GM06990 (cell line): ENCODE measurements at regions not wholly inside any gene's neighbourhood (a gene's known extent, or its start where the extent isn't known, plus 50 kb on each side); places are given as distances from the start of the nearest gene placed in this dataset.

Experiments used
- DNase-seq: peaks from one replicate; pipeline ENCODE4 v3.0.0-alpha.2; 2011; ENCODE audit not compliant: insufficient read length; ENCODE audit errors: extremely low read depth
- H3K27me3 ChIP-seq: replicated peaks from 2 replicates; pipeline ENCODE4 v1.6.0; 2011; ENCODE audit warnings: low read length; ENCODE audit not compliant: control insufficient read depth, insufficient read depth
- H3K36me3 ChIP-seq: 2 replicates; pipeline ENCODE4 v1.5.1; 2011; ENCODE audit warnings: low read length; ENCODE audit not compliant: control insufficient read depth, insufficient read depth
- H3K4me3 ChIP-seq: replicated peaks from 2 replicates; pipeline ENCODE4 v1.5.1; 2011; ENCODE audit warnings: low read depth, mild to moderate bottlenecking, control low read depth, low read length
- CTCF ChIP-seq: IDR thresholded peaks from 2 replicates; pipeline ENCODE4 v1.5.1; 2011; ENCODE audit warnings: low read length, control low read depth, mild to moderate bottlenecking, inconsistent platforms; ENCODE audit not compliant: insufficient read depth, poor library complexity, severe bottlenecking

DNA sequence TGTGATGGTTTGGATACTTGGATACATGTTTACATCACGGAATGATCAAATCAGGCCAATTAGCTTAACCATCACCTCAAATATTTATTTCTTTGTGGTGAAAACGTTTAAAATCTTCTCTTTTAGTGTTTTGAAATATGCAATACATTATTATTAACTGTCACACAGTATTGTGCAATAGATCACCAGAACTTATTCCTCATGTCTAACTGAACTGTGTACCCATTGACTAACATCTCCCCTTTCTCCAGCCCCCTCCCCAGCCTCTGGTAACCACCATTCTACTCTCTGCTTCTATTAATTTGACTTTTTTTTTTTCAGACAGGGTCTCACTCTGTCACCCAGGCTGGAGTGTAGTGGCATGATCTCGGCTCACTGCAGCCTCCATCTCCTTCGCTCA is 471.9 kb downstream of the BCOR start:
- Histone ChIP-seq H3K4me3 (no peak overlapping the region), H3K36me3 (no peaks in the 10 kb centered on the region), H3K27me3 (no peaks in the 10 kb centered on the region)
- no peak for DNase-seq
- no peak for TF ChIP-seq CTCF

- H3K4me3 ChIP-seq, result no peak overlapping the region
- DNase-seq, result no peak
- H3K27me3 ChIP-seq, result no peaks in the 10 kb centered on the region
- H3K36me3 ChIP-seq, result no peaks in the 10 kb centered on the region
- TF ChIP-seq CTCF, result no peak
Observed at GRCh38 chrX:39626749-39627148, 471.0 kb downstream of the BCOR start.

DNA sequence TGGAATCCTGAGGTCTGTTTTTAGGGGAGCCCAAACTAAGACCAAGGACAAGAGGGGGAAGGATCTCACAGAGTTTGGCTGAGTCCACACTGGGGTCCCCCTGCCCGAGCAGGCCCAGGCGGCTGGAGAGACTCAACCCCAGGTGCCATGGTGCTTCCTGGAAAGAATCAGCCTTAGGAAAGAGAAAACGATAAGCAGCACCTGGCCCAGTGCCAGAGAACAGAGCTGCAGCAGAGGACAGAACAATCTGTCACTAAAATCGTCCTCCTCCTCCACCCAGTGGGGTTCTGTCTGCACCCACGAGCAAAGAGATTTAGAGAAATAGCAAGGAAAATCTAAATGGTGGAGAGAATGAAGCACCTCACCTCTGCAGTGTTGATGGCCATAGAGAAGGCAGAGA is 470.5 kb downstream of the BCOR start:
- no peak for TF ChIP-seq CTCF
- DNase-seq, result no peak
- Histone ChIP-seq H3K27me3 (no peaks in the 10 kb centered on the region), H3K4me3 (no peak overlapping the region), H3K36me3 (no peaks in the 10 kb centered on the region)

- no peaks in the 10 kb centered on the region for H3K36me3 ChIP-seq
- no peak for DNase-seq
- no peaks in the 10 kb centered on the region for H3K27me3 ChIP-seq
- no peak overlapping the region for H3K4me3 ChIP-seq
- TF ChIP-seq CTCF, result no peak
Observed at GRCh38 chrX:39629001-39629400, 468.8 kb downstream of the BCOR start.

DNA sequence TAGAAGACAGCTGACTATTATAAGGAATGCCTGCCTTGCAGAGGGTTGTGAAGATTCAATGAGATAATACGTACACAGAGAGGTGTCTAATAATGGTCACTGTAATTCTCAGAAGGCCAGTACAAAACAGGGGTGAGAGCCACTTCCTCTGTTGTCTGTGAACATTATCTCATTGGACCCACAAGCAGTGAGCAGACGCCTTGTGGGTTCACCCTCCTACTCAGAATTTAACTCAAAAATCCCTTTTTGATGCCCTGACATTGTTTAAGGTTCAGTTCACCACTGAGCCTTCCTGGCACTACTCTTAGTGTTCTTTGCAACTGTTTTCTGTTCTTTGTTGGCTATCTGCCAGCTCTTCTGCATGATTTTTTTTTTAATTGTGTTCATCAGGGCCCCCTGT is 467.4 kb downstream of the BCOR start:
- Histone ChIP-seq H3K27me3 (no peaks in the 10 kb centered on the region), H3K36me3 (no peaks in the 10 kb centered on the region), H3K4me3 (no peak overlapping the region)
- no peak for DNase-seq
- TF ChIP-seq CTCF, result no peak
